Parathyroid adenoma (tissue), 2 donors: ENCODE measurements at regions not wholly inside any gene's neighbourhood (a gene's known extent, or its start where the extent isn't known, plus 50 kb on each side); places are given as distances from the start of the nearest gene placed in this dataset.
"Not testable (repeated sequence)": the region's sequence is repeated elsewhere in the genome, so short reads cannot be mapped to it uniquely, and the experiment has no call there.

ENCODE experiments used
- H2AFZ ChIP-seq: fragments of 300-600 bp; sonication (generic); one replicate; pipeline ENCODE4 v1.7.0; 2017; ENCODE audit warnings: antibody characterized with exemption, mild to moderate bottlenecking
- H3K27ac ChIP-seq: fragments of 300-600 bp; sonication (generic); one replicate; pipeline ENCODE4 v1.7.0; 2017
- H3K27me3 ChIP-seq: fragments of 300-600 bp; sonication (generic); one replicate; pipeline ENCODE4 v1.7.0; 2017; ENCODE audit warnings: low read length; ENCODE audit not compliant: control insufficient read depth, insufficient read depth
- H3K36me3 ChIP-seq: fragments of 300-600 bp; sonication (generic); one replicate; pipeline ENCODE4 v1.7.0; 2017; ENCODE audit warnings: low read length; ENCODE audit not compliant: control insufficient read depth, insufficient read depth
- H3K4me1 ChIP-seq: fragments of 300-600 bp; sonication (generic); one replicate; pipeline ENCODE4 v1.7.0; 2017; ENCODE audit warnings: control low read depth
- H3K4me2 ChIP-seq: fragments of 300-600 bp; sonication (generic); one replicate; pipeline ENCODE4 v1.7.0; 2017; ENCODE audit warnings: low read length
- H3K4me3 ChIP-seq: fragments of 300-600 bp; sonication (generic); one replicate; pipeline ENCODE4 v1.7.0; 2017; ENCODE audit warnings: low read depth, low read length
- H3K79me2 ChIP-seq: fragments of 300-600 bp; sonication (generic); one replicate; pipeline ENCODE4 v1.7.0; 2017; ENCODE audit warnings: control low read depth
- H3K9ac ChIP-seq: fragments of 300-600 bp; sonication (generic); one replicate; pipeline ENCODE4 v1.7.0; 2017; ENCODE audit warnings: mild to moderate bottlenecking
- H3K9me3 ChIP-seq: fragments of 300-600 bp; sonication (generic); one replicate; pipeline ENCODE4 v1.7.0; 2017; ENCODE audit warnings: low read length; ENCODE audit not compliant: control insufficient read depth
- TF ChIP-seq, protein P1 (sequence below): fragments of 300-600 bp; sonication (generic); IDR thresholded peaks from one replicate; pipeline ENCODE4 v1.7.0; 2017; ENCODE audit warnings: antibody characterized with exemption, mild to moderate bottlenecking
- donor health status: primary hyperparathyroidism.

DNA sequence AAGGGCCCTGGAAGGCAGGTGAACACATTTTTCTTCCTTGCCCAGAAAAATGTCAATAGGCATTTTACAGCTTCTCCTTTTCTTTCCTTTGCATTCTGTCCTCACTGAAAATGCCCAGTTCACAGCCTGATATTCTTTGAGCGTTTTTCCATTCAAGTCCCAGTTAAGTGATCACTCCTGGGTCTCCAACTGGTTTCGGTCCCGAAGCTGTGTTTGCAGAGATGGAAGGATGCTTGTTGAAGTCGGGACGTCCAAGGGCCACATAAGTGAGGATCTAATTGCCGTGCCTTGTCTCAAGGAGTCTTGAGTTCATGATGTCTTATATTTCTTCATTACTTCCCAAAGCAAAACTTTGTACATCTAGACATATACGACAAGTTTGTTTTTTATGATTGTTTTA is 208.7 kb upstream of the PRKCQ start:
- H3K9ac ChIP-seq, result no peak overlapping the region
- TF ChIP-seq, protein P1, sequence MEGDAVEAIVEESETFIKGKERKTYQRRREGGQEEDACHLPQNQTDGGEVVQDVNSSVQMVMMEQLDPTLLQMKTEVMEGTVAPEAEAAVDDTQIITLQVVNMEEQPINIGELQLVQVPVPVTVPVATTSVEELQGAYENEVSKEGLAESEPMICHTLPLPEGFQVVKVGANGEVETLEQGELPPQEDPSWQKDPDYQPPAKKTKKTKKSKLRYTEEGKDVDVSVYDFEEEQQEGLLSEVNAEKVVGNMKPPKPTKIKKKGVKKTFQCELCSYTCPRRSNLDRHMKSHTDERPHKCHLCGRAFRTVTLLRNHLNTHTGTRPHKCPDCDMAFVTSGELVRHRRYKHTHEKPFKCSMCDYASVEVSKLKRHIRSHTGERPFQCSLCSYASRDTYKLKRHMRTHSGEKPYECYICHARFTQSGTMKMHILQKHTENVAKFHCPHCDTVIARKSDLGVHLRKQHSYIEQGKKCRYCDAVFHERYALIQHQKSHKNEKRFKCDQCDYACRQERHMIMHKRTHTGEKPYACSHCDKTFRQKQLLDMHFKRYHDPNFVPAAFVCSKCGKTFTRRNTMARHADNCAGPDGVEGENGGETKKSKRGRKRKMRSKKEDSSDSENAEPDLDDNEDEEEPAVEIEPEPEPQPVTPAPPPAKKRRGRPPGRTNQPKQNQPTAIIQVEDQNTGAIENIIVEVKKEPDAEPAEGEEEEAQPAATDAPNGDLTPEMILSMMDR, result no peak
- H3K79me2 ChIP-seq, result no peaks in the 10 kb centered on the region
- H3K27me3 ChIP-seq, result no peaks in the 10 kb centered on the region
- no peaks in the 10 kb centered on the region for H3K36me3 ChIP-seq
- no peak overlapping the region for H3K27ac ChIP-seq
- no peak overlapping the region for H2AFZ ChIP-seq
- no peaks in the 10 kb centered on the region for H3K4me1 ChIP-seq
- H3K4me3 ChIP-seq, result no peak overlapping the region
- H3K4me2 ChIP-seq, result no peak overlapping the region
- H3K9me3 ChIP-seq, result no peaks in the 10 kb centered on the region

DNA sequence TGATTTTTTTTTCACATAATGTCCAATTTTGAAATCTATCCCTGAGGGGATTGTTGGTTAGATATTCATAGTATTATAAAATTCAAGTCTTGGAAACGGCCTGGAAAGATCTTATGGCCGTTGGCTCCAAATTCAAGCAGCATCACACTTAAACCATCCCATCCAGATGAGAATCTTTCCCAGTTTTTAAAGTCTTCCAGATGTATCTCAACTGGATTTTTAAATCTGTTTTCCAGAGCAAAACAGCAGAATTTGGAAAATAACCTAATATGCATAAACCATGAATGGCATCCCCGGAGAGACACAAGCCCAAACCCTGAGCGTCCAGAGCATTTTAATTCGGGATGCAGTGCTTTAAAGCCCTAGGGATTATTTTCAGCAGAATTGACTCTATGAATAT is 208.2 kb upstream of the PRKCQ start:
- Histone ChIP-seq H3K36me3 (no peaks in the 10 kb centered on the region), H3K27ac (no peak overlapping the region), H3K9ac (no peak overlapping the region), H3K27me3 (no peaks in the 10 kb centered on the region), H3K4me2 (no peak overlapping the region), H3K4me3 (no peak overlapping the region), H3K79me2 (no peaks in the 10 kb centered on the region), H2AFZ (no peak overlapping the region), H3K4me1 (no peaks in the 10 kb centered on the region), H3K9me3 (no peaks in the 10 kb centered on the region)
- TF ChIP-seq, protein P1, result no peak

DNA sequence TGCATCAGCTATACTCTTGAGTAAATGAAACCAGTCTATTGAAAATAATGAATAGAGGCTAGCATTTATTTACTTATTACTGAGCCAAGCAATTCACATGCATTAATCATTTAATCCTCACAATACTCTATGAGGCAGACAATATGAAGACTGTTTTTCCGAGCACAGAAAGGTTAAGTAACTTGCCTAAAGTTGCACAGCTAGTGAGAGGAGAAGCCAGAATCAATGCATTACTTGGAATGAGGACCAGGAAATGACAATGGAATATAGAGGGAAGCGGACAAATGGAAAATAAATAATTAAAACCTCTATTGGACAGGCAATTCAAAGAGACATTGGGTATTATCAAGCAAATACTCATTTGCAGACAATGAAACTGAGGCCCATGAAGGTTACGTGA is 207.6 kb upstream of the PRKCQ start:
- Histone ChIP-seq H3K4me2 (no peak overlapping the region), H3K9ac (no peak overlapping the region), H3K36me3 (no peaks in the 10 kb centered on the region), H3K27ac (no peak overlapping the region), H3K4me1 (no peaks in the 10 kb centered on the region), H3K79me2 (no peaks in the 10 kb centered on the region), H3K4me3 (no peak overlapping the region), H3K27me3 (no peaks in the 10 kb centered on the region), H3K9me3 (no peaks in the 10 kb centered on the region), H2AFZ (no peak overlapping the region)
- TF ChIP-seq, protein P1, result no peak

DNA sequence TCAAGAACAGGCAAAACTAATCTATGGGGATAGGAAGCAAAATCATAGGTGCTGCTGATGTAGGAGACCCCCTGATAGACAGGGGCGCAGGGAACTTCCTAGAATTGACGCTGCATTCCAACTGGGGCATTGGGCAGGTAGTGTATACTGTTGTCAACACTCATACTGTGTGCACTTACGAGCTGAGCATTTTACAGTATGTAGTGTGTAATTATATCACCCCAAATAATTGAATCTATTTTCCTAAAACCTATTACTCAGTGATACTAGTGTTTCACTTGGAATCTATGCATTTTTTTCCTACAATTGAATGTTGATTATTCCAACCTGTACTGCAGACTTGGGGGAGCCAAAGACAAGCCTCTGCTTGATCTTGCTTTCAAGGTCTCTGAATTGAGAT is 207.0 kb upstream of the PRKCQ start:
- Histone ChIP-seq H2AFZ (no peak overlapping the region), H3K27me3 (no peaks in the 10 kb centered on the region), H3K4me3 (no peak overlapping the region), H3K4me1 (no peaks in the 10 kb centered on the region), H3K4me2 (no peak overlapping the region), H3K79me2 (no peaks in the 10 kb centered on the region), H3K27ac (no peak overlapping the region), H3K9ac (no peak overlapping the region), H3K36me3 (no peaks in the 10 kb centered on the region), H3K9me3 (no peaks in the 10 kb centered on the region)
- TF ChIP-seq, protein P1, result no peak

DNA sequence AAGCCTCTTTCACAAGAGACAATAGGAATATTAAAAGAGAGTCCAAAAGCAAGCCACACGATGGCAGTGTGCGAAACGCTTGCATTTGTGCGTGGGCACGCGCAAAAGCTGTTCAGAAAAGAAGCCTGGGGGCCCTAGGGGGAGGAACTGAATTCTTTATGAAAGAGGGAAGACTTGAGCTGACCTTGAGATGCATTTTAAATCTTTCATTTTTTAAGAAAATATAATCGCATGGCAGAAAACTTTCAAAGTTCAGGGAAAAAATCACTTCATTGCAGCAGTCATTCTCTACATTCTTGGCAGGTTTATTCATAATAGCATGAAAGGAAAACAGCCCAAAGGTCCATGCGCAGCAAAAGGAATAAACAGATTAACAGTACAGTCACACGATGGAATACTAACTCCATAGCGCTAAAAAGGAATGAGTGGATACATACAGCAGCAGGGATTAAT is 206.5 kb upstream of the PRKCQ start:
- Histone ChIP-seq H3K27ac (no peak overlapping the region), H3K4me2 (no peak overlapping the region), H3K27me3 (no peaks in the 10 kb centered on the region), H3K36me3 (no peaks in the 10 kb centered on the region), H3K4me3 (no peak overlapping the region), H3K79me2 (no peaks in the 10 kb centered on the region), H3K9me3 (no peaks in the 10 kb centered on the region), H3K9ac (no peak overlapping the region), H3K4me1 (no peaks in the 10 kb centered on the region), H2AFZ (no peak overlapping the region)
- TF ChIP-seq, protein P1, result no peak

DNA sequence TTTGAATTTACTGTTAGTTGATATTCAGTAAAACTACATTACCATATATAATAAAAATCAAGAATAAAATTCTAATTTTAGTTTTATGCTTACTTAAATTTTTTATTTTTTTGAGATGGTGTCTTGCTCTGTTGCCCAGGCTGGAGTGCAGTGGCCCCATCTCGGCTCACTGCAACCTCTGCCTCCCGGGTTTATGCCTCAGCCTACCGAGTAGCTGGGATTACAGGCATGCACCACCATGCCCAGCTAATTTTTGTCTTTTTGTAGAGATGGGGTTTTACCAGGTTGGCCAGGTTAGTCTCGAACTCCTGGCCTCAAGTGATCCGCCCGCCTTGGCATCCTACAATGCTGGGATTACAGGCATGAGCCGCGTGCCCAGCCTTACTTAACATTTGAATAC is 204.4 kb upstream of the PRKCQ start:
- H3K79me2 ChIP-seq, H2AFZ ChIP-seq, H3K4me3 ChIP-seq: not testable (repeated sequence)

More for the DNA sequence above, 204.4 kb upstream of the PRKCQ start:
- H3K9ac ChIP-seq, H3K4me1 ChIP-seq, H3K36me3 ChIP-seq, H3K4me2 ChIP-seq, H3K27me3 ChIP-seq, H3K27ac ChIP-seq, H3K9me3 ChIP-seq: not testable (repeated sequence)
